Tibial nerve (tissue), 3 donors: ENCODE measurements at regions not wholly inside any gene's neighbourhood (a gene's known extent, or its start where the extent isn't known, plus 50 kb on each side); places are given as distances from the start of the nearest gene placed in this dataset.

Source experiments
- POLR2A ChIP-seq, 2 donors: fragments of 450-650 bp; IDR thresholded peaks; one replicate each; pipeline ENCODE4 v1.6.1; 2017; ENCODE audit warnings: antibody characterized with exemption in 2 of 2, mild to moderate bottlenecking in 2 of 2, moderate library complexity in 2 of 2
- TF ChIP-seq, protein P1 (sequence below), 5 experiments: fragments of 200-600 bp in 3 of 5; fragments of 450-650 bp in 2 of 5; sonication (generic) in 3 of 5; IDR thresholded peaks; one replicate each; pipeline ENCODE4 v1.5.1; 2016 to 2019; ENCODE audit warnings: antibody characterized with exemption in 5 of 5, mild to moderate bottlenecking in 3 of 5, moderate library complexity in 2 of 5

DNA sequence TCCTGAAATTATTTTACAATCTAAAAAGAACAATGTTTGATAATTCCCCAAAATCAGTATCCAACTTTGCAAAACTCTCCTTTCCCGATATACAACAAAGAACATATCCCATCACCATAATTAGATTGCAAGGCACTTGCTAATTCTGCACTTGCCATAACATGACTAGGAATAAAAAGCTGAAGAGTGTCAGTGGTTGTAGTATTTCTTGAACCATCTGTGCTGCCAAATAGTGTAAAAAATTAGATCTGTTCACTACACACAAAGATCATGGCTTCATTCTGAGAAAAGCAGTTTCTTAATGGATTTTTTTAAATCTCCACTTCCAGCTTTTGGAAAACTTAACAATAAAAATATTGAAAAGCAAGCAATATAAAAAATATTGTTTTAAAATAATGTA, 259.5 kb upstream of the FAM174A start:
- TF ChIP-seq, protein P1, sequence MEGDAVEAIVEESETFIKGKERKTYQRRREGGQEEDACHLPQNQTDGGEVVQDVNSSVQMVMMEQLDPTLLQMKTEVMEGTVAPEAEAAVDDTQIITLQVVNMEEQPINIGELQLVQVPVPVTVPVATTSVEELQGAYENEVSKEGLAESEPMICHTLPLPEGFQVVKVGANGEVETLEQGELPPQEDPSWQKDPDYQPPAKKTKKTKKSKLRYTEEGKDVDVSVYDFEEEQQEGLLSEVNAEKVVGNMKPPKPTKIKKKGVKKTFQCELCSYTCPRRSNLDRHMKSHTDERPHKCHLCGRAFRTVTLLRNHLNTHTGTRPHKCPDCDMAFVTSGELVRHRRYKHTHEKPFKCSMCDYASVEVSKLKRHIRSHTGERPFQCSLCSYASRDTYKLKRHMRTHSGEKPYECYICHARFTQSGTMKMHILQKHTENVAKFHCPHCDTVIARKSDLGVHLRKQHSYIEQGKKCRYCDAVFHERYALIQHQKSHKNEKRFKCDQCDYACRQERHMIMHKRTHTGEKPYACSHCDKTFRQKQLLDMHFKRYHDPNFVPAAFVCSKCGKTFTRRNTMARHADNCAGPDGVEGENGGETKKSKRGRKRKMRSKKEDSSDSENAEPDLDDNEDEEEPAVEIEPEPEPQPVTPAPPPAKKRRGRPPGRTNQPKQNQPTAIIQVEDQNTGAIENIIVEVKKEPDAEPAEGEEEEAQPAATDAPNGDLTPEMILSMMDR (IDR thresholded peaks at IDR 0.05), result no peak
- TF ChIP-seq POLR2A (IDR thresholded peaks at IDR 0.05), result no peak
